HK-2 (cell line): ENCODE measurements at regions not wholly inside any gene's neighbourhood (a gene's known extent, or its start where the extent isn't known, plus 50 kb on each side); places are given as distances from the start of the nearest gene placed in this dataset.

Source experiments
- DNase-seq: peaks from one replicate; pipeline ENCODE4 v3.0.0-alpha.2; 2018; ENCODE audit not compliant: unreplicated experiment

DNA sequence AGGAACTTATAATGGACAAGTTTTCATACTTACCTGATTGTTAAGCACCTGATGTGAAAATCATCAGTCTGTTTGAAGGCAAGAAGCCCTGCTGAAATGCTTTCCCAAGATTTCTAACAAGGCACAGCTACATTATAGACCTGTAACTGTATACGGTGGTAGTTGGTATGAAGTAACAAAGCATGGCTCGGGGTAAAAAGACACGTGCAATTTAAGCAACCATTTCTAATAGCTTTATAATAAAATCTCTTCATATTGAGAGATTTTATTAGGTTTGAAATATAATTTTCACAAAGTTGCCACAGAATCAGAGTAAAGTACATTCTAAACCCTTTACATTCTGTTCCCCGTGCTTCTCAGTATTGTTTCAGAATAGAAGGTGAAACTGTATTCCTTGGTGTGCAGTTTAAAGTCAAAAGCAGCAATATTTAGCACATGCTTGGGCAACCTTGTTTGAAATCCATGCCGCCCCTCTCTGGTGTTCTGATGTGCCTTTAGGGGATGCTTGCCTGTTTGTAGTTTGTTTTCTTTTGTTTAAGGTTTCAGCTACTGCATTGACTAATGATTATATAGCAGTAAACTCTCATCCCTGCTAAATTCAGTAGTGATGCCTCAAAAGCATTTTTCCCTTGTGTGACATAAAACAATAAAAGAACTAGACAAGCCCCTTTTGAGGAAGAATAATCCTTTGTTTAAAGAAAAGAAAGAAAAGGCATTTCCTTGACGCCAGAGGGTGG is 125.2 kb upstream of the OBI1 start:
- DNase-seq: no peak

DNA sequence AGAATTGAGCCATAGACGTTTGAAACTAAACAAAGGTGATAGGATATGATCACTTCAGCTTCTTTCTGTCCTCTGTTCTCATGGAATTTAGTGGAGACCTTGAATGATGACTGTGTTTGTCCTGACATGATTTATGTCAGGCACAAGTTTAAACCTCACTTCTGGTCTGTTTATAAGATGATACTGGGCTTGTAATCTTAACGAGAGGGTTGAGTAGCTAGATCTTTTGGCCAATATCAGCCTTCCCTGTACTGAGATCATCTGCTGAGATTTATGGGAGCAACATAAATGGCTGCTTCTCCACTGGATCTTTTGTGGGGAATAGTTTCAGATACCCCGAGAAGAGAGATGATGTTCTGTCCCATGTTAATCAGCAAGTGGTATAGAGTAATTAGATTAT is 121.8 kb upstream of the OBI1 start:
- DNase-seq: no peak

GRCh38 chr13:78779608-78780007 is 120.7 kb upstream of the OBI1 start:
- no peak for DNase-seq

GRCh38 chr13:78777976-78778375 is 119.0 kb upstream of the OBI1 start:
- no peak for DNase-seq

DNA sequence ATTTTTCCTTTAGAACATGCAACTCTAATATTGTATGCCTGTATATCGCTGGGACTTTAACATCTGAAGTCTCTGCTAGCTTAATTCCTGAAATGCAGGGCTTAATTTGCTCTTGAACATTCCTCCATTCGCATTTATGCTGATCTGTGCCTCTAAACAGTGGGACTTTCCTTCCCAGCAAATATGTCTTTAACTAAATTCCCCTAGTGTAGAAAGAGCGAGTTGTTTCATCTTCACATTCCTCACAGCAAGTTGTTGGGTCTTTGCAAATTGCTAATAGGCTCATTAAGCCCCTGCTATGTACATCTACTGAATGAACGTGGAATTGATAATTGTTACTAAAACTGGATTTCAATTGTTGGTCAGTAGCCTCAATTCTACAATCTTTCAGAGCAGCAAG is 118.4 kb upstream of the OBI1 start:
- no peak for DNase-seq

DNA sequence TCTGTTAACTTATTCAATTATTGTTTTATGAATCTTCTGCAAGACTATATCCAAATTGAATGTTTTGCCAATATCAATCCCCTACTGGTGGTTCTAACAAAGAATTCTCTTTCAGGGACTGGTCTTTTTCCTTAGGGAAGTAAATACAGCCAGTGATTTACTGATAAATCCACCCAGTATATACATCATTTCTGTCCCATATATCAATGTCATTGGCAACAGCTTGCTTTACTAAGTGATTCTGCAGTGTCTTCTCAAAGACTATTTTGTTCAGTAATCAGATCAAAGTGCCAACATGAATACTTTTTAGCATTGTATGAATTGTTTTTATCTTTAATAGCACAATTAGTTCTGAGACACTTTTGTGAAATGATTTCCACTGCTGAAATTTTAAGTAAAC is 114.0 kb upstream of the OBI1 start:
- no peak for DNase-seq

DNA sequence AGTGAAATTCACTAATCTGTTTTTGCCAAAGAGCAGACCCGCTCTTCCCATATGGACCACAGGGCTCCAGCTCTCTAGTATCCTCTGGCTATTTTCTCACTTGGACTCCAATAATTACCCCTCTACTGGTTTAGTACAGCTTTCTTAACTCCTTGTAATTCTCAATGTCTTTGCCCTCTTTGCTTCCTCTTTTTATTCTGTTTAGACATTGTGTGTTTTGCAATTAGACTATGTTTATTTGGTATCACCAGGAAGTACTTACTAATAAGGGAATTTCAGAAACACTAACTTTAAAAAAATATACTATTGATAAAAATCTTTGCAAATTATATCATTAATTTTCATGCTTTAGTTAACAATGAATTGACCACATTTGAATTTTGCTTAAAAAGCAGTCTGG is 111.6 kb upstream of the OBI1 start:
- DNase-seq: no peak

- DNase-seq: no peak
Observed at GRCh38 chr13:78768950-78769349, 110.0 kb upstream of the OBI1 start.

DNA sequence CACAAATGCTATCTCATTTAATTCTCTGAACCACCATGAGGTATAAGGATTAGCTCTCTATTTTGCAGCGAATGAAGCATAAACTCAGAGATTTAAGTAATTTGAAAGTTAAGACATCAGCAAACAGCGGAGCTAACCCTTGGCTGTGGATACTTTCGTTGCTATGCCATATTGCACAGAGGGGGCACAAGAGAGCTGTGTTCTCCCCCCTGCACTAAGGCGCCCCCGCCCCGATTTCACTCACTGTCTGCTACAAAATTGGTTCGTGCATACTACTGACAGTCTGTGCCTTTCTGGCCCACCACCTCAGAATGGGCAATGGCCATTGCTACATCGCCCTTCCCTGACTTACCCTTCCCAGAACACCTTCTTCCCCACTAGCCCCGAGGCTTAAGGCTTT is 105.7 kb upstream of the OBI1 start:
- no peak for DNase-seq

GRCh38 chr13:78762825-78763224 is 103.9 kb upstream of the OBI1 start:
- no peak for DNase-seq

DNA sequence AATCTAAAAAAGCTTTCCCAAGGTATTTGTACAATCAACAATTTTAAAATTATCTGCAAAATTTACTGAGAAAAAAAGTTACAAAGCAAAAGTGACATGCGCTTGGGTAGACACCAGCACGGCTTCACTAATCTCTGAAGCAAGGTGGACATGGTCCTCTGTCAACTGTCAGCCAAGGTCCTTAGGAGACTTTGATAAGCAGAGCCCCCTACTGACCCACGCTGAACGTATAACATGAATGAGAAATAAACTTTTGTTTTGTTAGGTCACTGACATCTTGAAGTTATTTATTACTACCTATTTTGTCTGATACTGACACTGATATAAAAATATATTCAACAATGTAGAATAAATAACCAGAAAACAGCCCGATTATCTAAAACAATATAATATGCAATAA is 100.7 kb upstream of the OBI1 start:
- DNase-seq: no peak

- no peak for DNase-seq
Observed at GRCh38 chr13:78758549-78758948, 99.6 kb upstream of the OBI1 start.

DNA sequence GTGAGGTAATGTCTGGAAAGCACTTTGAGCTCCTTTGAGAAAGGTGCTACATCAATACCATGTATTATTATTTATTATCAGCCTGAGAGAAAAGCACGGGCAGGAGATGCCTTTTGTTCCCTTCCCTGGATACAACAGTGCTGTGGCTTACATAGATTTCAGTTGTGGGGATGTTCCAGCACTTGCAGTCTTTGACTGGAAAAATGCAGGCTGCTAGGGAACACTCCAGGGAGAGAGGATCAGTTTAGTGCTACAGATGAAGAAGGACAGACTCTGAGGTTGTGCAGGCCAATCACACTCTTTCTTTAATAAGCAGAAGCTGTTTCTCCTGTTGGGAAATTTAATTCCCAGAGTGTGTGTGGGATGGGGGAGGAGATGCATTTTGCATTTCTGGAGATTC is 94.5 kb upstream of the OBI1 start:
- no peak for DNase-seq

DNA sequence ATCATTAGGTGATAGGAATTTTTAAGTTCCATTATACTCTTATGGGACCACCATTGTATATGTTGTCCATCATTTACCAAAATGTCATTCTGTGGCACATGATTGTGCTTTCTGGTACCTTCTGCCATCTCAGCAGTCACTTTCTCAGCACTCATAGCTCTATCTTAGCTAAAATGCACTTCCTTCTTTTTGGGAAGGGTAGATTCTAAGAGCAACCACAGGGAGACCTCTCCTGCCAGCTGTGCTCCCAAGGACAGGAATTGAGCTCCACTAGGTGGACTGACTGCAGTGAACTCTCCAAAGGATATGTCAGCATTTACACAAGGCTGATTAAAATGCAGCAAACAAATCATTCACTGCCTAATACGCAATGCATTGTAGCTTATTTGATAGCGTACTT is 91.8 kb upstream of the OBI1 start:
- DNase-seq: no peak

- no peak for DNase-seq
Observed at GRCh38 chr13:78743973-78744372, 85.0 kb upstream of the OBI1 start.

GRCh38 chr13:78742659-78743058 is 83.7 kb upstream of the OBI1 start:
- no peak for DNase-seq

DNA sequence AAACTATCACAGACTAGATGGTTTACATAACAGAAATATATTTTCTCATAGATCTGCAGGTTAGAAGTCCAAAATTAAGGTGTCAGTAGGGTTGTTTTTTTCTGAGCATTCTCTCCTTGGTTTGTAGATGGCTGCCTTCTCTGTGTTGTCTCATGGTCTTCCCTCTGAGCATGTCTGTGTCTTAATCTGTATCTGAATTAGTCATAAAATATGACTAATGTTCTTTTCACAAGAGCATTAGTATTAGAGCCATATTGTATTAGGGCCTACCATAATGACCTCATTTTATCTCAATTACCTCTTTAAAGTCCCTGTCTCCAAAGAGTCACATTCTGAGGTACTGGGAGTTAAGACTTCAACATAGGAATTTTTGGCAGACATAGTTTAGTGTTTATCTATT is 77.2 kb upstream of the OBI1 start:
- DNase-seq: no peak

- no peak for DNase-seq
Observed at GRCh38 chr13:78732445-78733017, 73.6 kb upstream of the OBI1 start.

GRCh38 chr13:78722700-78723099 is 63.7 kb upstream of the OBI1 start:
- no peak for DNase-seq

DNA sequence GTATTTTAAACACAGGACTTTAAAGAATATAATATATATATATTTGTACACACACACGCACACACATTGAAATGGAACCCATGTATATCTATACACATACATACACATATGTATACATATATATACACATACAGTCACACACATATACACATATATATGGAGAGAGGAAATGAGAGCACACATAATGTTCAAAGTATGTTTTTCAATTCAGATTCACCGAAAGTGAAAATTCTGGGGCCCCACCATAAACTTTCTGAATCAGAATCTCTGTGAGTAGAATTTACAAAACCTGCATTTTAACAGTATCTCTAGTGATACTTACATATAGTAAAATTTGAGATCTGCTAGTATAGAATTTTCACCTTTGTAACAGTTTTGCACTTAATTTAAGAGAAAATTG is 60.4 kb upstream of the OBI1 start:
- DNase-seq: no peak

DNA sequence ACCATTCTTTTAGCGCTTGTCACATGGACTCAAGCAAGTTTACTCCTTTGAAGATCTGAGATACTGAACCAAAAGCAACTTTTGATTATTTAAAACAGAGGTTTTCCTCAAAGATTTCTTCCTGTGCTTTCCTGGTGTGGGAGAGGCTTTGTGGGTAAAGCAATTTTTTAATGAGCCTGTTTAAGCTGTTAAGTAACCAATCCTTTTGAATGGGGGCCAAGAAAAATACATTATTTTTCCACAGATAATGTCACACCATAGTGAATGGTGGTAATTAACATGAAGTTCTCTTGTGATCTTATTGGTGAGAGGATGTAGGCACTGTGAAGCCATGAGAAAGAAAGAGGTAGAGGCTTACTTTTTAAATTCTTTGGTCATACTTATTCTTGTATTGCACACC is 55.8 kb upstream of the OBI1 start:
- no peak for DNase-seq

GRCh38 chr13:78712831-78713230 is 53.9 kb upstream of the OBI1 start:
- DNase-seq: no peak

- no peak for DNase-seq
Observed at GRCh38 chr13:78709028-78709427, 50.1 kb upstream of the OBI1 start.
